H1 (cell line): ENCODE measurements at regions not wholly inside any gene's neighbourhood (a gene's known extent, or its start where the extent isn't known, plus 50 kb on each side); places are given as distances from the start of the nearest gene placed in this dataset.
A peak's percentile ranks its signal among the peaks of the same experiment; 100 is the strongest.

Source experiments
- KDM4A ChIP-seq: IDR thresholded peaks from one replicate; pipeline ENCODE4 v1.7.1; 2012; ENCODE audit warnings: low read depth, mild to moderate bottlenecking, moderate library complexity, low read length, inconsistent platforms; ENCODE audit not compliant: severe bottlenecking
- PHF8 ChIP-seq: fragments of 200-600 bp; sonication (generic); conservative IDR thresholded peaks from 2 replicates; pipeline ENCODE4 v1.7.1; 2012; ENCODE audit warnings: low read depth, mild to moderate bottlenecking, inconsistent platforms, low read length, moderate library complexity
- POLR2AphosphoS5 ChIP-seq: IDR thresholded peaks from 2 replicates; pipeline ENCODE4 v1.6.1; 2011; ENCODE audit warnings: low read depth, low read length
- POU5F1 ChIP-seq: IDR thresholded peaks from 2 replicates; pipeline ENCODE4 v1.6.1; 2011; ENCODE audit warnings: low read depth, mild to moderate bottlenecking, low read length, moderate library complexity
- RAD21 ChIP-seq, 2 experiments: IDR thresholded peaks in 1 of 2; conservative IDR thresholded peaks in 1 of 2; 2 replicates each; pipeline ENCODE4 v1.6.1; 2011; ENCODE audit warnings: low read depth in 2 of 2, low read length in 2 of 2, improper control_type of control experiment in 1 of 2, inconsistent platforms in 1 of 2, mild to moderate bottlenecking in 1 of 2, moderate library complexity in 1 of 2
- RBBP5 ChIP-seq: IDR thresholded peaks from 2 replicates; pipeline ENCODE4 v1.7.1; 2012; ENCODE audit warnings: low read depth, mild to moderate bottlenecking, inconsistent platforms, low read length, moderate library complexity, borderline replicate concordance
- SP4 ChIP-seq: IDR thresholded peaks from 2 replicates; pipeline ENCODE4 v1.6.1; 2012; ENCODE audit warnings: low read length, inconsistent platforms
- TAF7 ChIP-seq: optimal IDR thresholded peaks from 2 replicates; pipeline ENCODE3; 2011; ENCODE audit warnings: low read depth, mild to moderate bottlenecking, inconsistent platforms, low read length, moderate library complexity, borderline replicate concordance
- ZNF274 ChIP-seq: IDR thresholded peaks from 2 replicates; pipeline ENCODE4 v1.7.0; 2012; ENCODE audit warnings: low read length, borderline replicate concordance; ENCODE audit errors: extremely low read depth

DNA sequence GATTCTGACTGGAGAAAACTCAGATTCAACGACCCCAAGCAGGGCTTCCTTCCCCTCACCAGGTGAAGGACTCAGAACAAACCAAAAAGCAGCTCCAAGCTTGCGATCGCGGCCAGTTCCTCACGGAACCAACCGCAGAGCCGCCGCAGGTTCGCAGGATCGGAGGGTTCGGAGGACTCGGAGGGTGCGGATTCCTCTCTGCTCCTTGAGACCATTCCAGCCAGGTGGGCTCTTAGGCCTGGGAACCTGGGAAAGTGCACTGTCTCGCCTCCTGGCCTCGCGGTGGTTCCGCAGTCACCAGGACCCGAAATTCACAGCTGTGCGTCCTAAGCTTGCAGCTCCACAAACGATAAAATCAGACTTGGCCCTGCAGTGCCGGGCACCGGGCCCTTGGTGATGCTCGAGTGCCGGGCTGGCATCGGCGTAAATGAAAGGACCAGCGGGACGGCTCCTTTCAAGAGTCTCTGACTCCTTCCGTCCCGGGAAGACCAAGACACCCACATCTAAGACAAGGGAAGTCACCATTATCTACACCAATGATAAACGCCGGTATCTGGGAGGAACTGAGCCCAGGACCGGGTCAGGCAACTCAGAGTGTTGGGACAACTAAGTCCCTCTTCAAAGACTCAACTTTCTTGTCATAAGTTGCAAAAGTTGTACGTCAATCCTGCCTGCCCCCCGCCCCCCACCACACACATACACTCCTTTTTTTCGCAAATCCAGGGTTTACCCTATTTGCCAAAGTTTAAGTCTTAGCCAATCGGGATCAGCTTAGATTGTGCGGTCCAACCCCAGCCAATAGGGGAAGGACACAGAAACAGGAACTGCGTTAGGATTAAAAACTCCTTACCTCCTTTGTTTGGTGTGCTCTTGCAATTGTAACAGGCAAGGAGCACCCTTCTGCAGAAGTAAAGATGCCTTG, 69.8 kb upstream of the PRSS16 start (continued):
- TF ChIP-seq SP4 (no peak), POLR2AphosphoS5 (peak; percentile 71), TAF7 (peak; percentile 24), RBBP5 (peak; percentile 98), KDM4A (peak; percentile 52), POU5F1 (no peak), ZNF274 (no peak), RAD21 (IDR thresholded peaks at IDR 0.05 in 1 of 2, conservative IDR thresholded peaks at IDR 0.05 in 1 of 2; ENCODE audit: low read depth in 2 of 2, low read length in 2 of 2) (peak; percentile 48 to 63), PHF8 (peak; percentile 38; the same call in 1 of the 2 replicates)
- TF ChIP-seq, all 59 proteins: peak for 16
